Lung (tissue), 11 donors: ENCODE measurements at regions not wholly inside any gene's neighbourhood (a gene's known extent, or its start where the extent isn't known, plus 50 kb on each side); places are given as distances from the start of the nearest gene placed in this dataset.

Source experiments
- ATAC-seq: fragments of 200-7000 bp; cut with Tn5 transposase; one replicate; pipeline ENCODE4 v1.9.1; 2020; ENCODE audit warnings: moderate number of reproducible peaks; ENCODE audit not compliant: insufficient read depth, low FRiP score
- DNase-seq, 3 donors: peaks; one replicate each; pipeline ENCODE4 v3.0.0-alpha.2; 2013 to 2017
- H3K27ac ChIP-seq, 2 donors: one replicate each; pipeline ENCODE4 v1.5.1; 2013; ENCODE audit warnings: mild to moderate bottlenecking in 2 of 2, moderate library complexity in 2 of 2, control low read depth in 1 of 2, inconsistent platforms in 1 of 2, low read depth in 1 of 2, low read length in 1 of 2
- H3K27me3 ChIP-seq, 3 donors: one replicate each; pipeline ENCODE4 v1.5.1; 2013; ENCODE audit warnings: low read length in 2 of 3; ENCODE audit not compliant: control insufficient read depth in 3 of 3, insufficient read depth in 3 of 3
- H3K36me3 ChIP-seq, 4 donors: one replicate each; pipeline ENCODE4 v1.5.1; 2013; ENCODE audit warnings: low read length in 4 of 4, mild to moderate bottlenecking in 1 of 4, moderate library complexity in 1 of 4; ENCODE audit not compliant: control insufficient read depth in 4 of 4, insufficient read depth in 4 of 4
- H3K4me1 ChIP-seq, 5 donors: one replicate each; pipeline ENCODE4 v1.5.1; 2013; ENCODE audit warnings: low read length in 5 of 5, mild to moderate bottlenecking in 2 of 5, moderate library complexity in 1 of 5; ENCODE audit not compliant: control insufficient read depth in 5 of 5, insufficient read depth in 5 of 5
- H3K4me3 ChIP-seq: one replicate; pipeline ENCODE4 v1.5.1; 2013; ENCODE audit warnings: mild to moderate bottlenecking, control low read depth, moderate library complexity
- H3K9ac ChIP-seq, 2 donors: one replicate each; pipeline ENCODE4 v1.5.1; 2013; ENCODE audit warnings: low read length in 2 of 2, control low read depth in 1 of 2; ENCODE audit not compliant: insufficient read depth in 1 of 2
- H3K9me3 ChIP-seq, 4 donors: one replicate each; pipeline ENCODE4 v1.5.1; 2013; ENCODE audit warnings: low read length in 3 of 4, mild to moderate bottlenecking in 1 of 4, moderate library complexity in 1 of 4; ENCODE audit not compliant: control insufficient read depth in 4 of 4, insufficient read depth in 3 of 4
- WGBS, 2 donors: extraction: QIAGEN DNeasy Blood & Tissue Kit; methylation state at CpG; one replicate each; pipeline ENCODE4 v1.1.7; 2013; 5-methylcytosine and 5-hydroxymethylcytosine counted together
- TF ChIP-seq, protein P1 (sequence below): IDR thresholded peaks from 2 replicates; pipeline ENCODE4 v1.5.1; 2012; ENCODE audit warnings: mild to moderate bottlenecking; ENCODE audit errors: control extremely low read depth, extremely low read depth
- donor health status: control.
- donor health status: control.
- donor health status: Bipolar disorder and iron deficiency.
- donor health status: healthy.
- donor health status: DM: yes; HTN: yes; CAD: no.

- no peak for ATAC-seq
- H3K9ac ChIP-seq = no peak overlapping the region
- no peaks in the 10 kb centered on the region for H3K36me3 ChIP-seq
These were observed 162.0 kb downstream of the SALL1 start for GRCh38 chr16:50989047-50989446.

GRCh38 chr16:50988441-50988840 lies 162.6 kb downstream of the SALL1 start:
- 42 to 49% methylated on average over 3 of the region's 3 CpGs for WGBS, 2 donors
- DNase-seq (no peak), ATAC-seq (no peak)
- no peak overlapping the region for H3K4me3 ChIP-seq
- no peaks in the 10 kb centered on the region for H3K27me3 ChIP-seq
- peaks cover 0 to 6% (median 0%) of the 10 kb centered on the region in 4 donors for H3K9me3 ChIP-seq
- TF ChIP-seq, protein P1, sequence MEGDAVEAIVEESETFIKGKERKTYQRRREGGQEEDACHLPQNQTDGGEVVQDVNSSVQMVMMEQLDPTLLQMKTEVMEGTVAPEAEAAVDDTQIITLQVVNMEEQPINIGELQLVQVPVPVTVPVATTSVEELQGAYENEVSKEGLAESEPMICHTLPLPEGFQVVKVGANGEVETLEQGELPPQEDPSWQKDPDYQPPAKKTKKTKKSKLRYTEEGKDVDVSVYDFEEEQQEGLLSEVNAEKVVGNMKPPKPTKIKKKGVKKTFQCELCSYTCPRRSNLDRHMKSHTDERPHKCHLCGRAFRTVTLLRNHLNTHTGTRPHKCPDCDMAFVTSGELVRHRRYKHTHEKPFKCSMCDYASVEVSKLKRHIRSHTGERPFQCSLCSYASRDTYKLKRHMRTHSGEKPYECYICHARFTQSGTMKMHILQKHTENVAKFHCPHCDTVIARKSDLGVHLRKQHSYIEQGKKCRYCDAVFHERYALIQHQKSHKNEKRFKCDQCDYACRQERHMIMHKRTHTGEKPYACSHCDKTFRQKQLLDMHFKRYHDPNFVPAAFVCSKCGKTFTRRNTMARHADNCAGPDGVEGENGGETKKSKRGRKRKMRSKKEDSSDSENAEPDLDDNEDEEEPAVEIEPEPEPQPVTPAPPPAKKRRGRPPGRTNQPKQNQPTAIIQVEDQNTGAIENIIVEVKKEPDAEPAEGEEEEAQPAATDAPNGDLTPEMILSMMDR = no peak
- no peaks in the 10 kb centered on the region for H3K36me3 ChIP-seq
- no peak overlapping the region for H3K9ac ChIP-seq
- no peaks in the 10 kb centered on the region for H3K4me1 ChIP-seq
- H3K27ac ChIP-seq = no peak overlapping the region

More at GRCh38 chr16:50989047-50989446, 162.0 kb downstream of the SALL1 start:
- H3K27me3 ChIP-seq = no peaks in the 10 kb centered on the region
- no peaks in the 10 kb centered on the region for H3K4me1 ChIP-seq
- WGBS, 2 donors = 33 to 36% methylated on average over 1 of the region's 1 CpG
- no peak overlapping the region for H3K4me3 ChIP-seq
- H3K27ac ChIP-seq = no peak overlapping the region
- DNase-seq = no peak
- TF ChIP-seq, protein P1 = no peak
- H3K9me3 ChIP-seq = peaks cover 0 to 6% (median 0%) of the 10 kb centered on the region in 4 donors

- Histone ChIP-seq H3K4me1 (no peaks in the 10 kb centered on the region), H3K9ac (no peak overlapping the region), H3K4me3 (no peak overlapping the region), H3K36me3 (no peaks in the 10 kb centered on the region), H3K27me3 (no peaks in the 10 kb centered on the region), H3K27ac (no peak overlapping the region), H3K9me3 (peaks cover 0 to 8% (median 0%) of the 10 kb centered on the region in 4 donors)
- WGBS, 2 donors = 66 to 70% methylated on average over 5 of the region's 5 CpGs
- ATAC-seq (no peak), DNase-seq (no peak)
- TF ChIP-seq, protein P1 = no peak
These were observed 164.6 kb downstream of the SALL1 start for GRCh38 chr16:50986453-50986852.

- Histone ChIP-seq H3K4me1 (no peaks in the 10 kb centered on the region), H3K36me3 (no peaks in the 10 kb centered on the region), H3K9ac (no peak overlapping the region), H3K27ac (no peak overlapping the region), H3K9me3 (peaks cover 0 to 10% (median 0%) of the 10 kb centered on the region in 4 donors), H3K4me3 (no peak overlapping the region), H3K27me3 (no peaks in the 10 kb centered on the region)
- DNase-seq (no peak), ATAC-seq (no peak)
- TF ChIP-seq, protein P1 = no peak
- WGBS, 2 donors = 66 to 79% methylated on average over 2 of the region's 2 CpGs
These were observed 165.3 kb downstream of the SALL1 start for GRCh38 chr16:50985733-50986132.
